Caki2 (cell line): ENCODE measurements at regions not wholly inside any gene's neighbourhood (a gene's known extent, or its start where the extent isn't known, plus 50 kb on each side); places are given as distances from the start of the nearest gene placed in this dataset.
"Not testable (repeated sequence)": the region's sequence is repeated elsewhere in the genome, so short reads cannot be mapped to it uniquely, and the experiment has no call there.

Source experiments
- DNase-seq: peaks from one replicate; pipeline ENCODE4 v3.0.0-alpha.2; 2015; ENCODE audit warnings: low read depth
- in situ Hi-C: cut with HindIII; loops from 2 replicates; pipeline ENCODE4 v1.10.0; 2016; ENCODE audit warnings: low sequenced_read_pairs, low pct_unique_long_range_greater_than_20kb, mixed read lengths

DNA sequence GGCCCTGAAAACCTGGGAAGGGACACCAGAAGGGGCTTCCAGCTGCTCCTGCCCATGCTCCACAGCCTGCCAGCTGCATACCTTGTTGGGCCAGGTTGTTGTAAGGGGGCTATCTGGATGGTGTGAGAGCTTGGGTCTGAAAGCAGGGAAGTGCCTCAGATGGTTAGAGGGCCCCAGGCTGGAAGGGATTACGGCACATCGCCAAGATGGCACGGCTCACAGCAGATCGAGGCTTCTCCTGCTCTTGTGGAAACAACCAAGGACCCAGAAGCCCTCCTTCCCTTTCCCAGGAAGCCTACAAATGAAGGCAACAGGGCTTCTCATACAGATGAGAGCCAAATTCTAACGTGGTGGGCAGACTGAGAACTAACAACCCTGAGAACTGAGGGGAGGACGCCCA is 121.7 kb upstream of the ADCY2 start:
- in situ Hi-C loops, result no loop called here
- DNase-seq, result no peak

DNA sequence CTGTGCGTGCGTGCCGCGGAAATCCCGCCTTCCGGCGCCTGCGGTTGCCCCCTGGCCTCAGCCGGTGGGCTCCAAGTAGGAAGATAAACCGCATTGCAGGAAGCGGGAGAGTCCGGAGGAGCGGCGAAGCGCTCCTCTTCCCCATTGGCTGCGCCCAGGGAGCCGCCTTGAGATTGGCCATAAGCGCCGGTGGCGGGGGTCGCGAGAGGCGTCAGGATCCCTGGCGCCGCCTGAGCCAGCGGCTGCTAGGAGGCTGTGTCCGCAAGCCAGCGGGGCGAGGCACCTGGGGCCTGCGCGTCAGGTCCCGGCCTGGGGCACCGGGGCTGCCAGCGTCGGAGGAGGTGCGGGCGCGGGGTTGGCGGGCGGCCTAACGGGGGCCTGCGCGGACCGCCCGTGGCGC is 106.3 kb upstream of the ADCY2 start:
- in situ Hi-C loops, DNase-seq: not testable (repeated sequence)

DNA sequence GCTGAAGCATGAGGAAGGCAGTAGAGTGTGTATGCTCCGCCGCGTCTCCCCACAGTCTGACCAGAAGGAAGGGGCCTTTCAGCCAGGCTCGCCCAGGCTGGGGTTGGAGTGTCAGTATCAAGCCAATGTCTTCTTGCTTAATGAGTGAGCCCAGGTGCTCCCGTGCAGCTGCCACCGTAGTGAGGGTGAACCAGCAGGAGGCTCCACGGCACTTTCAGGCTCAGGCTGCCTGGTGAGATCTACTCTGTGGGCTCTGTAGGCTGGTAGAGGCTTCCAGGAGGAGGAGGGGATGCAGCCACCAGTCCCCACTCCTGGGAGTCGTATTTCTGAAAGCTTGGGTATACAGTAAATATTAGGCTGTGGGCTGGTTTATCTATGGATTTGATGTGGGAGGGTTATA is 98.1 kb upstream of the ADCY2 start:
- not testable (repeated sequence) for DNase-seq

DNA sequence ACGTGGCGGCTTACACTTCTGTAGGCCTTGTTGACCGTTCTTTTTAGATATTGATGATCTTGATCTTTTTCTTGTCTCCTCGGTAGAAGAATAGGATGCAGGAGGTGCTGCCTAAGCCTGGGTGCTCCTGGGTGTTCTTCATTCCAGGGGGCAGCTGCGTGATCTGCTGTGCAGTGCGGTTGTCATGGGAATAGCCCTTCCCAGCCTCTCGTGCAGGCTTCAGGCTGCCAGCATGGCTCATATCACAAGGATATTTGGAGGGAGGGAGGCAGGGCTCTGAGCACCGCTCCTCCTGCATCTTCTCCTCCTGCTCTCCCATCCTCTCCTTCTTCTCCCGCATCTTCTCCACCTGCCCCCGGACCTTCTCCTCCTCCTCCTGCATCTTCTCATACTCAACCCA is 96.2 kb upstream of the ADCY2 start:
- DNase-seq, in situ Hi-C loops: not testable (repeated sequence)

More for the DNA sequence above, 98.1 kb upstream of the ADCY2 start:
- in situ Hi-C loops, result not testable (repeated sequence)

DNA sequence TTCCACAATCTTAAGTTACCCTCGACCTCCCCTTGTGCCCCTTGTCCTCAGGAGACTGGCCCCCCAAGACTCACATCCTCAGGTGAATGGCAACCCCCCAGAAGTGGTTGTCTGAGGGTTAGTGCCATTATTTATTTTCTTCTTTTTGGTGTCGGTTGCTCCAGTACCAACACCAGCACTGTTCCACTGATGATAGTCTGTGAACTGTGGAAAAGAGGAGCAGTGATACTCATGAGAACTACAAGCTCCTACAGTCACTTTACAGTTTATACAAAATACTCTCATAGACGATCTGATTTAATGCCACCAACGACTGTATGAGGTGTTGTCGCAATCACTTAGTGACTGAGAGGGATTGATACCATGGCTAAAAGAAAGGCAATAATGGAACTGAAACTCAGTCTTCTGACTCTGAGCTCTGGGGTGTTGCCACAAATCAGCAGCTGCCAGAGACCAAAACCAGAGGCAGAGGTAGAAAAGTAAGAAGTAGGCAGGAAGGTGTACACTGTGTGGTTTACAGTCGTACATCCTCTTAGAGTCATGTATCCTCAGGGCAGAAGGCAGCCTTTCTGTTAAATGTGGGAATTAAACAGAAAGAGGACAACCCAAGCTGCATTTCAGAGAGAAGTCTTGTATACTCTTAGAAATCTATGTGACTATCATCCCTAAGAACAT is 90.8 kb upstream of the ADCY2 start:
- in situ Hi-C loops, result not testable (repeated sequence)

DNA sequence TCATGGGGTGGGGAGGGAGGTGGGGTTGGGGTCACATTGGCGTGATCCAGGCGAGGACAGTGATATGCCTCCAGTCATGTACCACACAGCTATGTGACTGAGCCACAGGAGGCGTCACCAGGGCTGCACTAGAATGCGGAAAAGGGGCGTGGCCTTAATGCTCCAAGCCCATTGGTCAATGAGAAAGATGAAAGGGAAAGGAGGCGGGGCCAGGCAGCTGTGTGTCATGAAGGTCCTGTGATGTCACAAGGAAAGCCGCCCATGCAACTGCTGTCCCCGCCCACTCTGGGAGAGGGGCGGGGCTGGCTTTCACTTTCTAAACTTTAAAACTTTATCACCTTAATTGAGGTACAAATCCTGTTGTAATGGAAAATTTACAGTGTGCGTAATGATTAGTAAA is 89.4 kb upstream of the ADCY2 start:
- in situ Hi-C loops, result not testable (repeated sequence)
- DNase-seq, result peak; percentile 73

More for the DNA sequence above, 90.8 kb upstream of the ADCY2 start:
- DNase-seq, result not testable (repeated sequence)

DNA sequence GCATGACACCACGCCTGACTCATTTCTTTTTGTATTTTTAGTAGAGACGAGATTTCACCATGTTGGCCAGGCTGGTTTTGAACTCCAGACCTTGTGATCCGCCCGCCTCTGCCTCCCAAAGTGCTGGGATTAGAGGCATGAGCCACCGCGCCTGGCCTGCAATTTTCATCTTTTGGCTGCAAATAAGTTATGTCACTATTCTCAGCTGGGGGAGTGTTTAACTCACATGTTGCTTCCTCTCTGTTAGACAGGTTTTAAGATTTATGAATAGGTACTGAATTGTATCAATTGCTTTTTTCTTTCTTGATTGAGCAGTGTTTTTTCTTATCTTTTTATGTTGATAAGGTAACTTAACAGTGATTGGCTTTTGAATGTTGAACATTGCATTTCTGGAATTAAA is 88.2 kb upstream of the ADCY2 start:
- in situ Hi-C loops, DNase-seq: not testable (repeated sequence)

DNA sequence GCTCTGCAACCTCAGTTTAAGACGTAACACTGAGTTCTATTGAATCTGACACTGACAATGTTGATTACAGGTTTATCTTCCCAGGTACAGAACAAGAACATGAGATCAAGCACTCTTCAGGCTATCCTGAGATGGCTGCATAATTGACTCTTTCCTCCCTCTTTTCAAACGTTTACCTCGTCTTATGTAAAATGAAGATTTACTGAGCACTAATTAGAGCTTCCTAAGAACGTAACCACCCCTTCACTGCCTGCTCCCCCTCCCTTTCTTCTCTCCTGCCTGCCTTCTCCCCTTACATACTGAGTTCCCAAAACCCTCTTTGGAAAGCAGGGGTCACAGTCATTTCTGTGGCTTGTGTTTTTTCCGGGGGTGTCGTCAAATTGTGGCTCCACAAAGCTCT is 86.2 kb upstream of the ADCY2 start:
- DNase-seq, in situ Hi-C loops: not testable (repeated sequence)

DNA sequence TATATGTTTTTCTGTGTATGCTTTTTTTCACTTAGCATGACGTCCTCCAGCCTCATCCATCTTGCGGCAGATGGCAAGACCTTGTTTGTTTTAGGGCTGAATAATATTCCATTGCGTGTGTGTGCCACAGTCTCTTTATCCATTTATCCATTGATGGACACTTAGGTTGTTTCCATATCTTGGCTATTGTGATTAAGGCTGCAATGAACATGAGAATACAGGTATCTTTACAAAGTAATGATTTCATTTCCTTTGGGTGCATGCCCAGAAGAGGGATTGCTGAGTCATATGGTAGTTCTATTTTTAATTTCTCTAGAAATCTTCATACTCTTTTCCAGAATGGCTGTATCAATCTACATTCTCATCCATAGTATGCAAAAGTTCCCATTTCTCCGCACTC is 85.3 kb upstream of the ADCY2 start:
- DNase-seq, in situ Hi-C loops: not testable (repeated sequence)

DNA sequence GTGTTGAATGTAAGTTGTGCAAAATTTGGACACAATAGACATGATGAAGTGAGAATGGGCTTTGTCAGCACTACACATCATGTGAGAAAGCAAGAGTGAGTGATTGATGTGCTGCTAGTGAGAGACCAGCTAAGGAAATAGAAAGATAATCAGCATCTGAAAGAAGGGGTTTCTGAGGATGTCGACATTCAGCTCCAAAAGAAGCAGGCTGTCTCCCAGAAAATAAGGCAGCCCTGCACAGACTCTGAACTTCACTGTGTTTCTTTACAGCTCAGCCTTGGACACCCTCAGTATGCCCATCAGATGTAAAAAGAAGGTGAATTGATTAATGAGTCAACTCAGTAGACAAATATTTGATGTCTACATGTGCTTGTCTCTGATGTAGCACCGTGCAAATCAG is 80.8 kb upstream of the ADCY2 start:
- in situ Hi-C loops, result no loop called here
- DNase-seq, result no peak

DNA sequence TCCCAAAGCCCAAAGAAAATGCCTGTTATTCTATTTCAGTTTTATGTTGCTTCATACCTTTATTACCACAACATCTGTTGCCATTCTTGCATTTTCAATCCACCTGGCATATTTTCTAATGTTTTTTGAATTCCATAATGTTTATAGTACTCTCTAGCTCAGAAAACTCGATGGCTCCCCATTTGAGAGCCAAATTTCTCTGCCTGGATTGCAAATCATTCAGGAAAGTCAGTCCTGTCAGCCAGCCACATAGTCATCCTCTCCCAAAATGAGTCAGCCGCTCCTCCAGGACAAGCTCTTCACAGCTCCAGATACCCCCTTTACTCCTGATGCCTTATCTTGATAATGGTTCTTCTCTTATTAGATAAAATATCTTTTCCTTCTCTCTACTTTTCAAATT is 78.2 kb upstream of the ADCY2 start:
- in situ Hi-C loops, result no loop called here
- DNase-seq, result no peak

DNA sequence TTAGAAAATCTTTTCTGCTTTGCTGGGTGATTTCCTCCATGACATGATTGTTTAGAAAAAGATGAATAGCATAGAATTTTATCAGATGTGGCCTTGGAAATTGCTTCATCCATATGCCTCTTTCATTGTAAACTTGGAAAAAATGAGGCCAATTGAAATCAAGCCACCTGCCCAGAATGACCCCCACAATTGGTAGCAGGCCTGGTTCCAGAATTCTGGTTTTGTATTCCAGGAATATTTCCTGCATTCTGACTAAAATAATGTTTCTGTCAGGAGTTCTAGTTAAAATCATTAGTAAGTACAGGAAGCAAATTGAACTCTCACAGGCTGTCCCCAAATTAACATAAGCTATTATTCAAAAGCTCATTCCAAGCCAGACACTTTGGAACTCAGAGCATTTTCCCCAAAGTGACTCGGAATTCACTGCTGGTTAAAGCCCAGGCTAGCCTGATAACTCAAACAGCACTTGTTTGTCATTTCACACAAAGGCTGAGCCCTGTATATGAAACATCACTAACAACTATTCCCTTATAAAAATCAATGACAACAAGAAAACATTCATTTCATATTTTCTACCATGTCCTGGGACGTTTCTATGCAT is 75.1 kb upstream of the ADCY2 start:
- in situ Hi-C loops, result no loop called here
- no peak for DNase-seq

DNA sequence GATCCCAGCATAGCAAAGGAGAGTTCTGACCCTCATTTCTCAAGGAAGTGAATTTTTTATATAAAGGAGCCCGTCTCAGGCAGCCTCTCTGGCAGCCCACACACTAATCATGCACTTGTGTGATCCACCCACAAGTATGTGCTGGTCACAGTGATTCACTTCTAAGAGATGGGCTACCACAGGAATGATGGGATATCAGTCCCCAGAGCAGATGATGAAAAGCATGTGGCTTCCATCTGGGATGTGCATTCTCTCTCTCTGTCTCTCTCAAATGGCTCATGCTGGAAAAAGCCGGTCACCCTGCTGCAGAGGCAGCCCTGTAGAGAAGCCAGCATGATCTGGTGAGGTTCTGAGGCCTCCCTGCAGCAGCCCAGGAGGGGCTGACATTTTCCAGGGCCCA is 74.2 kb upstream of the ADCY2 start:
- DNase-seq, result no peak

DNA sequence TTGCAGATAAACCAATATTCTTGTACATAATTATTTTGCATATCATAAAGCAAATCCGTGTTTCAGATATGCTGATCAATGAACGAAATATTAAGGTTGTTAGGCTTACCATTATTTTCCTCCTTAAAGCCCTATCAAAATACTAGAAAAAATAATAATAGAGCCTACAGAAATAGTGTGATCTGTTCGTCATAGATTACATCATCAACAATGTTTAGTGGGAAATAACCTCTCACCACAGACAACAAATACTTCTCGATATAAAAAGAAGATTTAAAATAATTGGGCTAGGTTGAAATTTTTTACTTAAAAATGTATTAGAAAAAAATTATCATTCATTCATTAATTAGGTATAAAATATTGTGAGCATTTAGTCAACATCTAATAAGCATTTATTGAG is 71.0 kb upstream of the ADCY2 start:
- DNase-seq, result no peak
- in situ Hi-C loops, result no loop called here

More for the DNA sequence above, 74.2 kb upstream of the ADCY2 start:
- in situ Hi-C loops, result no loop called here

DNA sequence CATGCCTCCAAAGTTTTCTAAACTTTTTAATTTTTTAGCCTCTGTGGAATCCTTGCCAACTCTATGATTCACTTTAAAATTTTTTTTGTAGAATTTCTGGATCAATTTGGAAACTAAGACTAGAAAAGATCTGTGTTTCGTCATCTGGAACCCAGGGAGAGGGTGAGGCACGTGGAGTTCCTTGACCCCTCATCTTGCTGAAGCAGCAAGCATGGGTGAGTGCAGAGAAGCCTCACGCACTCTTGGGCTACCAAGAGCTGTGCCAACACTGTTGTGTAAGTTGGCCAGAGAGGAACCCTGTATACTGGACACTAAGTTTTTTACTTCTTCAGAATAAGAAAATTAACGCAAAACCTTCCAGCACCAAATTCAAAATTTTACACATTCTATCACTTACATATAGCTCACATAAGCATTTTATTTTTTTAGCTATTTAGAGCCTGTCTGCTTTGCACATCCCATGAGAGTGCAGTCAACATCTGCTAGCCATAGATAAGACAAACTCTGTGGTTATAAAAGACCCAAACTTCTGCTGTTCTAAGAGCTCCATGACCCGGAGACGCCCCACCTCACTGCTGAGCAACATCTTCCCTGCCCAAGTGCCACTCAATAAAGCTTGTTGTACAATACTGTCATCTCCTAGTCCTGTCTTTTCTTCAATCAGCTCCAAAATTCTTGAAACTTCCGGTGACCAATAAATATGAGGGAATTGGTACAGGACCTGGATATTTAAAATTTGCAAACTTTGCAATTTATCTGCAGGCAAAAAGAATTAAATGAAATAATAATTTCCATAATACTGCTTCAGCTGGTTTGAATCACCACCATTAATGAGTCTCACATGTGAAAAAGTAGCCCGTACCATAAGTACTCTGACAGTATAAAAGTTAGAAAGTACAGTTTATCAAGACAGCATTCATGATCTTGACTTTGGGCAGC is 69.7 kb upstream of the ADCY2 start:
- in situ Hi-C loops, result no loop called here
- DNase-seq, result no peak

DNA sequence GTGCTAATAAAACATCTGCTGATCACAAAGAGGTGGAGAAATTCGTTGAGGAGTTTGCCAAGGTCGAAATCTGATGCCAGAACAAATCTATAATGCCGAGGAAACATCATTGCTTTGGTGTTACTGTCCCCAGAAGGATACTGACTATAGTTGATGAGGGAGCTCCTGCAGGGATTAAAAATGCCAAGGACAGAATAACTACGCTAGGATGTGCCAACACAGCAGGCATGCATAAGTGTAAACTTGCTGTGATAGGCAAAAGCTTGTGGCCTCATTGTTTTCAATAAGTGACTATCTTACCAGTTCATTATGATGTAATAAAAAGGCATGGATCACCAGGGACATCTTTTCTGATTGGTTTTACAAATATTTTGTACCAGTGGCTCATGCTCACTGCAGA is 66.8 kb upstream of the ADCY2 start:
- in situ Hi-C loops, result no loop called here
- no peak for DNase-seq

DNA sequence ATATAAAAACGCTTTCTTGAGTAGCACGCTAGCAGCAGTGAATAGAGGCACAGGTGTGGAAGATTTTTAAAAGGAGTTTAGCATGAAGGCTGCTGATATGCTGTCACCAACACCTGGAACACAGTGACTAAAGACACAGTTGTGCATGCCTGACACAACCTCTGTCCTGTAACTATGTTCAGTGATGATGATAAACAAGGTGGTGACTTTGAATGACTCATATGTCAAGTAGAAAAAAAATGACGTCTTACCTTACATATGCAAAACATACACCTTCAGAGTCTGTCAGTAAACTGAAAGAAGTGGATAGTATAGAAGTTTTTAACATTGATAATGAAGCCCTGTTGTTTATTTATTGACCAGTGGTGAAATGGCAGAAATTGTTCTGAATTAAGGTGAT is 66.2 kb upstream of the ADCY2 start:
- DNase-seq, result no peak
- in situ Hi-C loops, result no loop called here

DNA sequence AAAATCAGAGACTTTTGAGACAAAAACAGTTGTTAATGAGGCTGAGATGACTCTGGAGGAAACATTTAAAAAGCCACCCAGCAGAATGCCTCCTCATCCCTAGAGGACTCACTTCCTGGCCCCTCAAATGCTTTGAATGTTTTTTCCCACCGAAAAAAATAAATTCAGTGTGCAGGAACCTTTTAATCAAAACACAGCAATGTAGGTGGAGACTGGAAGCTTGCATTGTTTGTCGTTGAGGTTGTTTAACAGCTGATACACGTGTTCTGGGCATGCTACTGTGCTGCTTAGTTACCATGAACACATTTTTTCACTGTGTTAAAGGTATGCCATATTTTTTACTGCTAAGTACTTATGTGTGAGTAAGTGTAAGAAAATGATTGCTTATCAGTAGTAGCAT is 65.7 kb upstream of the ADCY2 start:
- DNase-seq, result no peak
- in situ Hi-C loops, result no loop called here

DNA sequence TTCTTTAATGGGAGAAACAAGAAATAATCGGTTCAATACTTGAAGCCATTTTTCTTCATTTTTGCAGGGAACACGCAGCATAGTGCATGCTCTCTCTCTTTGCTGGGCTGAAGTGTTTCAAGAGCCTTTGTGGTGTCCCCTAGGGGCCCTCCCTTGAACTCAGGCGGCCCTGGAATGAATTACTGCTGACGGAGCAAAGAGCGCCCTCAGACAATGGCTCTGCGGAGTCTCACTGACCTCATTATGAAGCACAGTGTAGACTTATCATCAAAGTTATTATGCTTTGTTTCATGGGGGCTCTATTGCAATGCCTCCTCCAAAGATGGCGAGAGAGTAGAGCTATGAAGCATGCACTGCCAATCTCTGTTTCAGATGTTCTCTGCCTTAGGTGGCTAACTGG is 64.8 kb upstream of the ADCY2 start:
- in situ Hi-C loops, result no loop called here
- DNase-seq, result no peak
